ENCODE measurements at regions not wholly inside any gene's neighbourhood (a gene's known extent, or its start where the extent isn't known, plus 50 kb on each side); places are given as distances from the start of the nearest gene placed in this dataset.

DNA sequence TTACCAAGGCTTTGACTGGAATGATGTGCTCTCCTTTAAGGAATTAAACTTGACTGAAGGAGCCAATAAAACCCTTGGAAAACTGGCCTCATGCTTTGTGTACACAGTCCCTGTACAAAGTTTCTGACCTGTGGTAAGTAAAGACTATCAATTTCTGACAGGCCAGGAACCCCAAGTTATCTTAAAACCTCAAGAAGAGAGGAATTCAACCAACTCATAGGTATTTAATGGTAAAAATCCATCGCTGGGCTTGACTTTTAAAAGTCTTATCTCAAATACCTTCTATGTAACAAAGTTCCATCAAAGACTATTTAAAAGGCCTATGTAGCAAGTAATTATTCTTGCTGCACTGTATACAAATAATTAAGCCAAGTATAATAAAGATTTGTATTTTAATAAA lies 103.7 kb upstream of the TENT5D start:
- no peak for DNase-seq

DNA sequence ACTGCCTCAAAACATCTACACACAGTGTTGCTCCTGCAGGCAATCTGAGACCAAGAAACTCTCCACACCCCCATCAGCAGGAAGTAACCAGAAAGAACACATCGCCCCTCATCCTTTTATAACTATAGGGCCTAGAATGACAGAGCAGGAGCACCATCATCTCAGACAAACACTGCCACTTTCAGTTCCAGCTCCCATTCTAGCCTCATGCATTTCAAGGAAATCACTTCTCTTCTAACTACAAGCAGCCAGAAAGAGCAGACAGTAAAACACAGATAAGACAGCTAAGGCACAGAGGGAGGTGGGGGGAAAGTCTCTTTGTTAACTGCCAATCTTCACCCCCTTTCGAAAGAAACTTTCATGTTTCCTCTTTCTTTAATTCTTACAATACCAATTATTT lies 102.6 kb upstream of the TENT5D start:
- no peak for DNase-seq

DNA sequence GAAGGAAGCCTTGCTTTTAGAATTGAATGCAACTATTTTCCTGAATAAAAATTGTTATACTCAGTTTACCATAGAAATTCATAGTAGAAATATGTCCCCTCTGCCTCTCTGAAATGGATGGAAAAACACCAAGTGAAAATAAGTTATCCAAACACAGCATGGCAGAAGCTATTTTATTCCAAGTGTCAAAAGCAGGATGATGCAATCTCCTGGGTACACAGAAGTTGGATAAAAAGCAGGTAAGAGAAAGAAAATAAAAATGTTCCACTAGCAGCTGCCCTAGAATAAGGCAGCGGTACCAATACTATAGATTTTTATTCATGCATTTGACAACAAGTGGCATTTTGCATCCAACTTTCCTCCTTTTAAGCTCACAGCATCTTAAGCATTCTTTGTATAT lies 89.0 kb upstream of the TENT5D start:
- no peak for DNase-seq

DNA sequence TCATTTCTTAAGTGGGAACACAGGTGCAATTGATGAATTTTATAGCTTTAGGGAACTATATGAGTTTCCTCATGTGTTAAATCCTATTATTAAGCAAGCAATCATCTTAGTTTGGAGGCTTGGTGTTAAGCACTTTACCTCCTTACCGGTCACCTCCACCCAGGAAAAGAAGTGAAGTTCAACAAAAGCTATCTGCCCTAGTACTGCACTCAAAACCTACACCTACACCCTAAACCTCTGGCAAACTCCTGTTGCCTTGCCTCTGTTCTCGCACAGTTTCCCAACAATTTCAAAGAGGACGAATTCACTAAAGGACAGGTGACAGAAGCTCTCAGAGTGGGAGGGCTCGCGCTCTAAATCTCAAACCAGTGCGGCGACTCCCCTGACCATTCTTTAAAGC lies 85.7 kb upstream of the TENT5D start:
- DNase-seq = no peak

DNA sequence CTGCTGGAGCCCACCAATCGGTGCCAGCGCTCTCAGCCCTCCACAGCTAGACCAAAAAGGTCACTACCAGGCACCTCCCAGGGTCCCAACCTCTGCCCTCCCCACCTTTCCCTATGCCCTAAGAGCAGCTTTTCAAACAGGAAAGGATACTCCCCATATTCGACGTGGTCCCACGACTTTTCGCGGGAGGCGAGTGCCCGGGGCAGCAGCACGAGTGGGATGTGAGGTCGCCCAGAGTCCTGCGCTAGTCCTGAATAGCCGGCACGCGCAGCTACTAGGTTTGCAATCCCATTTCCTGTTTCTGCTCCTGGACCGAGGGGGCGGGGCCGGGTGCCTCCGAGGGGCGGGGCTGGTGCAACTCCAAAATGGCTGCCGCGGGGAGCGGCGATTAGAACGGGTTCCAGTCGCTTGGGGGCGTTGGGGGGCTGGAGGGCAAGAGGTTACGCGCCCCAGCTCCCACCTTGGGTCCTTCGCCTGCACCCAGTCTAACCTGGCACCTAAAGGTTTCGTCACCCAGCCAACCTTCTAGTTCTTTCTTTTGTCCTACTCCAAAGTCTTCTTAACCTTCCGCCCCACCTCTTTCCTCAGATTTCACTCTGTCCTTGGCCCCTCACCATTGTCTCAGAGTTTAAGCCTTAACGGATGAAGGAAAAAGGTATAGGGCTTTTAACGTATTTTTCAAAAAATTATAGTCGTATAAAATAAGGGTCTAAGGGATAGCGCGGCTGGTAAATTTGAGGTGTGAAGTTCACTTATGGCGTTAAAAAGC lies 85.0 kb upstream of the TENT5D start:
- no peak for DNase-seq

DNA sequence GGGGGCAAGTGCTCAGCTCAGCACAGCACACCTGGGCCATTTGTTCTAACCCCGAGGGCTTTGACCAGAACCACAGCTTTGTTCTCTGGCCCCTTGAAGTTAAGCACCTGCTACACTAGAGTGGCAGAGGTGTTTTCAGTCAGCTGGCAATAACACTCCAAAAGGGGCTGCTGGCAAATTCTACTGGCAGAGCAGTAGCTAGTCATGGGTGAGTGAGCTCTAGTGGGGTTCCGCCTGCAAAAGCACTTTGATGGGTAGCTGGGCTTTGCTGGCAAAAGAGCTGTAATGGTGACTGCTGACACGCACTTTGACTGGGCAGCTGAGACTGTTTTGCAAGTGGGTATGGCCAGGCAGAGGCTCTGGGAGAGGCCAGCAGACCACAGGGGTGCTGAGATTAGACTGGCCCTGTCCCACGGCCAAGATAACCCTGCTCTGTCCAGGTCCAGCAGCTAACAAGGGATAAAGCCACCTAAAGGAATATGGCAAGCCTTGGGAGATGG lies 65.2 kb upstream of the TENT5D start:
- no peak for DNase-seq

Measured in AML-193 (cell line).